GM19023 (cell line): ENCODE measurements at regions not wholly inside any gene's neighbourhood (a gene's known extent, or its start where the extent isn't known, plus 50 kb on each side); places are given as distances from the start of the nearest gene placed in this dataset.
A peak's percentile ranks its signal among the peaks of the same experiment; 100 is the strongest.

ENCODE experiments used
- ATAC-seq: cut with Tn5 transposase; IDR thresholded peaks from one replicate; pipeline ENCODE4 v1.9.1; 2021; ENCODE audit warnings: mild to moderate bottlenecking, moderate library complexity; ENCODE audit not compliant: unreplicated experiment

- peak; percentile 92 for ATAC-seq
Measured at GRCh38 chr12:27179400-27180214, 64.5 kb upstream of the STK38L start.

- no peak for ATAC-seq
Measured at GRCh38 chr12:27180906-27181505, 63.1 kb upstream of the STK38L start.

GRCh38 chr12:27183342-27183741 is 60.7 kb upstream of the STK38L start:
- ATAC-seq = no peak

GRCh38 chr12:27185234-27186021 is 58.7 kb upstream of the STK38L start:
- peak; percentile 84 for ATAC-seq

- ATAC-seq = no peak
Measured at GRCh38 chr12:27186022-27186839, 57.9 kb upstream of the STK38L start.

GRCh38 chr12:27187697-27188096 is 56.4 kb upstream of the STK38L start:
- ATAC-seq = no peak

- no peak for ATAC-seq
Measured at GRCh38 chr12:27190761-27191160, 53.3 kb upstream of the STK38L start.

- no peak for ATAC-seq
Measured at GRCh38 chr12:27191531-27191930, 52.6 kb upstream of the STK38L start.

GRCh38 chr12:27192118-27192802 is 51.8 kb upstream of the STK38L start:
- ATAC-seq = no peak

- no peak for ATAC-seq
Measured at GRCh38 chr12:27193106-27193505, 51.0 kb upstream of the STK38L start.

- ATAC-seq = no peak
Measured at GRCh38 chr12:27193854-27194544, 50.1 kb upstream of the STK38L start.
